HG02870 (cell line): ENCODE measurements at regions not wholly inside any gene's neighbourhood (a gene's known extent, or its start where the extent isn't known, plus 50 kb on each side); places are given as distances from the start of the nearest gene placed in this dataset.

Source experiments
- ATAC-seq: cut with Tn5 transposase; IDR thresholded peaks from one replicate; pipeline ENCODE4 v1.9.1; 2021; ENCODE audit warnings: mild to moderate bottlenecking, moderate library complexity; ENCODE audit not compliant: unreplicated experiment

GRCh38 chr11:122355968-122356367 lies 240.0 kb upstream of the BLID start:
- no peak for ATAC-seq

- ATAC-seq: no peak
These were observed 238.1 kb upstream of the BLID start for GRCh38 chr11:122354025-122354697.

GRCh38 chr11:122353561-122353960 lies 237.5 kb upstream of the BLID start:
- ATAC-seq: no peak

GRCh38 chr11:122348659-122349409 lies 232.8 kb upstream of the BLID start:
- ATAC-seq: no peak

GRCh38 chr11:122346006-122346405 lies 230.0 kb upstream of the BLID start:
- ATAC-seq: no peak

- no peak for ATAC-seq
These were observed 229.6 kb upstream of the BLID start for GRCh38 chr11:122345586-122345985.

- no peak for ATAC-seq
These were observed 228.2 kb upstream of the BLID start for GRCh38 chr11:122344215-122344614.

- no peak for ATAC-seq
These were observed 227.2 kb upstream of the BLID start for GRCh38 chr11:122343210-122343609.

GRCh38 chr11:122342089-122342744 lies 226.2 kb upstream of the BLID start:
- ATAC-seq: no peak

GRCh38 chr11:122341477-122341876 lies 225.5 kb upstream of the BLID start:
- no peak for ATAC-seq

GRCh38 chr11:122340607-122341290 lies 224.7 kb upstream of the BLID start:
- ATAC-seq: no peak

- no peak for ATAC-seq
These were observed 223.5 kb upstream of the BLID start for GRCh38 chr11:122339436-122340060.

- ATAC-seq: no peak
These were observed 221.7 kb upstream of the BLID start for GRCh38 chr11:122337704-122338103.

GRCh38 chr11:122337241-122337640 lies 221.2 kb upstream of the BLID start:
- ATAC-seq: no peak

GRCh38 chr11:122336706-122337105 lies 220.7 kb upstream of the BLID start:
- ATAC-seq: no peak

GRCh38 chr11:122334546-122335339 lies 218.7 kb upstream of the BLID start:
- ATAC-seq: no peak

- no peak for ATAC-seq
These were observed 217.5 kb upstream of the BLID start for GRCh38 chr11:122333467-122333866.

GRCh38 chr11:122331079-122331478 lies 215.1 kb upstream of the BLID start:
- ATAC-seq: no peak

- ATAC-seq: no peak
These were observed 214.4 kb upstream of the BLID start for GRCh38 chr11:122330279-122330965.

GRCh38 chr11:122327528-122327927 lies 211.5 kb upstream of the BLID start:
- no peak for ATAC-seq
